ENCODE measurements at regions not wholly inside any gene's neighbourhood (a gene's known extent, or its start where the extent isn't known, plus 50 kb on each side); places are given as distances from the start of the nearest gene placed in this dataset.
A peak's percentile ranks its signal among the peaks of the same experiment; 100 is the strongest.

DNA sequence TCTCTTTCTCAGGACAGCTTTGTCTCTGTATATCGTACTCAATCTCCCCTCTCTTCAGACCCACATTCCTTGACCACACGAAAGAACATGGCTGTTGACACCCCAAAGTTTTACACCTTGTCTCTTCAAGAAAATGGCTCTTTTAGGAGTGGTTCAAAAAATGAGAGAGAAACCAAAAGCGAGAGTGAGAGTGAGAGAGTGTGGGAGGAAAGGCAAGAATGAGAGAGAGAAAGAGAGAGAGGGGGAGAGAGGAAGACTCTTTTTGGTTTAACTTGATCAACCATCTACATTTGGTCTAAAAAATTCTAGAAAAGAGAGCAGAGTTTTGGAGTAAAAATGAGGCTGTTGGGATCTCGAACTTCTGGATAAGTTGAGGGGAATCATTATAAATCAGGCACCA lies 581.8 kb upstream of the WWC1 start:
- no peak for DNase-seq (ENCODE audit: low spot score)

DNA sequence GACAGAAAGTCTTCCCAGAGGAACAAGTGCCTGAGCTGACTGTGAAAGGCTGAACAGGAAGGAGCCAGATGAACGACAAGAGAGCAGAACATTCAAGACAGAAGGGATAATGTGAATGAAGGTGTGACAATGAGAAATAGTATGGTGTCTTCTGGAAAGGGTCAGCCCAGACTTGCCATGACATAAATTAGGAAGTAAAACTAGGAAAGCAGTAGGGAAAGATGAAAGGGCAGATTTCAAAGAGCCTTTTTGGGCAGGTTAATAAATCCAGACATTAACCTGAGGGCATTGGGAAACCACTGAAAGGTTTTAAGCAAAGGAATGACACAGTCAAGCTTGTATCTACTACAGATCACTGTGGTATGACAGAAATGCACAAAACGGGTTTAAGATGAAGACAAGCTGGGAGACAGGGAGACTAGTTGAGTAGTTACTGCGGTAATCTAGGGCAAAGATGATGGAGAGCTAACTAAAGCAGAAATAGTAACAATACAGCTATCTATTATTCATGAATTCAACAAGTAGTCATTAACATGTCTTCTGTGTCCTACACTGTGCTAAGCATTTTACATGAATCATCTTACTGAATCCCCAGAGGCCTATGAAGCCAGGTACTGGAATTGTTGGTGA lies 580.9 kb upstream of the WWC1 start:
- DNase-seq (ENCODE audit: low spot score): no peak

DNA sequence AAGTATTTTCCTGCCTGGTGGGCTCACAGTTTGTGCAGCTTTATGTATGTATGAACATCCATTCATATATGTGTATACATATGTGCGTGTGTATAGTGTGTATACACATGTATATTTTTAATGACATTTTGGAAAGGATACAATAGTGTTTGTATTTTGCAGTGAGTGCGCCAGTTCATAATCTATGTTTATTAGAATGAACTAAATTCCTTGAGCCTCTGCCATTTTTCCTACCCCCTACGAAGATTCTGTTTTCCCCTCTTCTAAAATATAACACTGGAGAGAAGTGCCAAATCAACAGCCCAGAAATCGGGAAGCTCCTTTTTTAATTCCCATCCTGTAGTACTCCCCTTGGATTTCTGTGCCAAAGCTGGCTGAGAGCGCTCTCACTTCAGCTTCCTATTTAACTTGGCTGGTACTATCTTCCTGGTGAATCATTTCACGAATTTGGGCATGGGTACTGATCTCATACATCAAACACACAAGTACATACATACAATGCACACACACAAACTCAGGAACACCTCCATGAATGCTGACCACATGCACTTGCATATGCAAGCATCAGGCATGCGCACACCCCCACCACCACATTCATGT lies 578.4 kb upstream of the WWC1 start:
- no peak for DNase-seq (ENCODE audit: low spot score)

DNA sequence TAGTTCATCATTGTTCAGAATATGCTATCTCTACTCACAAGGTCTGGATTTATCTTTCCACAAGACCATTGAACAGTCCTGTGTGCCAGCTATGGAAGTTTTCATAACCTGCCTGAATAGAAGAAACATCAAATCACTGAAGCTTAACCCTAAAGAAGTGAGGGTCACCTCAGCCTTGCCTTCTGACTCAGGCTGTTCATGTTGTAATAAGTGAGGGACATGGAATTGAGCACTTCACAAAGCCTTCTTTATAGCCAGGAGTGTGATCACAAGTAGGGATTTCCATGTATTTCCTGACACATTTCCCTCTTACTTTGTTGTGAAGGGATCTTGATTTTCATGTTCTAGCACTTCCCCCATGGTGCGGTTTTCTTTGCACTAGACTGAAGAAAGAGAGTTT lies 577.5 kb upstream of the WWC1 start:
- DNase-seq (ENCODE audit: low spot score): no peak

DNA sequence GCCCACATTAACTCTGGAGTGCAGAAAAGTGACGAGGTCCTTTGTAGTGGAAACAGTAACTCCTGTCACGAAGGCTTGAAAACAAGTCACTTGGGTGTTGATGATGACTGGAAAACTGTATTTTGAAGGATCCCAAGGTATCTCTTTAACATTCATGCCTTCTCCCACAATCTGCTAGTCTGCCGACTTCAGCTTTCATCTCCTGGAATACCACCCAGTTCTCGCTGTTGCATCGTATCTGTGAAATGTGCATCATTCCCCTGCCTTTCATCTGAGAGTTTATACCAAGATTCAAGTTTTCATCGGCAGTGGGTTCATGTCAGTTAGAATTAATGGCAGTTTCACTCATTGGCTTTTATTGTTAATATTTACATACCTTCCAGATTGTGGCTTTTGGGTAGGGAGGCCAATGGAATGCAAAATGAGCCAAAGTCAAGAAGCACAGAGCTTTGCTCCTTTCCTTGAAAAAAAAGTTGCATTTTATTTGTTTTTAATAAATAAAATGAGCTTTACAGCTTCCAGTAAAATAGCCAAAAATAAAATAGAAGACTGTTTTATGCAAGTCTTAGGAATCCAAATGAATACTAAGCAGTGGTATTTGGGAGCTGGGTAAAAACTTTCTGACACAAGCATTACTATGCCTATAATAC lies 575.2 kb upstream of the WWC1 start:
- DNase-seq (ENCODE audit: low spot score): no peak

DNA sequence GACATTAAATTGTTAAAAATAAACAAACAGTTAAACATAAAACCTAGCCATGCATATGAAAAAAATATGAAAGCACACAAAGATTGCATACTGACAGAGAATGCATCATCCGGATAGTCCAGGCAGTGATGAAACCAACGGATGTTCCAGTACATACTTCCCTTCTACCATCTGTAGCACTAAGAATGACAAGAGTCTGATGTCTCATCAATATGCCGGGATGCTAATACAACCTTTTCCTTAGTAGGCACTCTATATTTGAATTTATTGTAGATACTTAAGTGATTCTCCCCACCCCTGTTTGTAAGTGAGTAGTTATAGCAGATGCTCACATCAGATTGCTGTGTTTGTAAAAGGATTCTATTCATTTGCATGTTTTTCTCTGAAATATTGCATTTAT lies 571.2 kb upstream of the WWC1 start:
- no peak for DNase-seq (ENCODE audit: low spot score)

DNA sequence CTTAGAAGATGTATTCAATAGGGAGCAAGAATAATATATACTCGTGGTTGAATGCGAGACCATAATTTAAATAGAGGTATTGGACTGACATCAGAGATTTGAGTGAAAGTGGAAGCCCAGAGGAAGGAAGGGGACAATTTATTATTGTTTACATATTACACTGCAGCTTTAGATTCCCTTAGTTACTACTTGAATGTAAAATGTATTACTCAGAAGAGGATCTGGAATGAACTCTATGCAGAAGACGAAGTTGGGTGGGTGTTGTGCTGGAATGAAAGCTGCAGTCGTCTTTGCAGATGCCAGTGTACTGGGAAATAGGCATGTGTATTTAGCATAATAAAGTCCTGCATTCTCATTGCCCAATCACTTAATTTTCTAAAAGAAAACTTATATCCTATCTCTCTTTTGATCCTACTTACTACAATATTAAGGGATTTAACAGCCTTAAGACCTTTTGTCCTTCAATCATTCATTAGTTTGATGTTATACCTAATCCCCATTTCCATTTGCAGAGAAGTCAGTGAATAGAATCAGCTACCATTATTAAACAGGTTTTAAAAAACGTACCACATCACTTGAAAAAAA lies 570.7 kb upstream of the WWC1 start:
- no peak for DNase-seq (ENCODE audit: low spot score)

DNA sequence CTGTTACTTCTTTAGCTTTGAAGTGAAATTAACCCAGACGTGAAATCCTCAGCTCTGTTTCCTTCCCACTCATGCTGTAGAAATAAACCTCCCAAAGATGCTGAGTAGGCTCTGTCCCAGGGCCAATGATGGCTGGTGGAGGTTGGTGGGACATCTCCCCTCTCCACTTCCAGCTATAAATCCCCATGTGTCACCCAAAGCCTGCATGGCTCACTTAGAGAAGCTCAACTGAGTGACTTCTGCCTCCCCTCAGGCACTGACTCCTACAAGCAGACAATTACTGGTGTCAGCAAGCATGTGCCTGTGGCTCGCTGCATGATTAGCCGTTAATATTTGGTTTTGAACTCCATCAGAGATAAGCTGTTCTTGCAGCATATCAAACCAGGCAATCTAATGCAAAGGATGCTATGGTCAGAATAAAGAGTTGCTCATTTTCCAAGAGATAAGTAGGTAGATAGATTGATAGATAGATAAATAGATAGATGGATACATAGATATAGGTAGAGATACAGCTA lies 569.5 kb upstream of the WWC1 start:
- no peak for DNase-seq (ENCODE audit: low spot score)

DNA sequence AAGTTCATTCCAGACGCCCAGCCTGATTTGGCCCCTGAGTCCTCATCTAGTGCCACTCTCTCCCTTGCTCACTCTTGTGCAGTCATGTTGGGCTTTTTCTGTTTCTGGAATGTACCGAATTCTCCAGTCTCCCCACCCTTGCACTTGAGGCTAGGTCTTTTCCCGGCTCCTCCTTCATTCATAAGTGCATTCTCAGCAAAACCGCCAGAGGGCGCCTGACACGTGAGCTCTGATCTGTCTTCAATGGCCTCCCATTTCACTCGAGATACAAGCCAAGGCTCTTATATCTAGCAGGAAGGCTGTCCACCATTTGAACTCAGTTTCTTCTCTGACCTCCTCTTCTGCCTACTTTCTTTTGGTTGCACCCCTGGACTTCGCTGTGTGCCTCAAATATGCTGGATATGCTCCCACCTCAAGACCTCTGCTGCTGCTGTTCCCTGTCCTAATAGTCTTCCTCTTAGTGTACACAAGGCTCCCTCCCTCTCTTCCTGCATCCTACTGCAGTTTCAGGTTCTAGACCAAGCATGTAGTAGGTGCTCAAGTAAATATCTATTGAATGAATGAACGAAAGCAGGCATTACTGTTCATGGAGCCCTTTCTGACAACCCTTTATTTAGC lies 568.1 kb upstream of the WWC1 start:
- peak; percentile 77 for DNase-seq (ENCODE audit: low spot score)

DNA sequence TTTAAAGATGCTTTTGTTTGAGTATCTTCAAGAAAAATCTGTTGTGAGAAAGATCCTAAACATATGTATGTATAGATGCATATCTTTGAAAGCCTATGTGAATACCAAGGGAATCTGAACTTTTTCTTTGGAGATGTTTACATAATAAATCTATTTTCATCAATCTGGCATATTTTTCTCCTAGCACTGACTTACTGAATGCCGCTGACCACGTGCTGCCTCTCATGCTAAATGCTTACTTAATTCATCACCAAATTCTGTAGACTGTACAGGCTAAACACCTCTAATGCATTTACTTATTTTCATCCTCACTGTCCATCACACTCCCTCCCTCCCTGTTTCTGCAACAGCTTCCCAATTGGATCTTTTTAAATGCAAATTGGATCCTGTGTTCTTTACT lies 566.2 kb upstream of the WWC1 start:
- no peak for DNase-seq (ENCODE audit: low spot score)

DNA sequence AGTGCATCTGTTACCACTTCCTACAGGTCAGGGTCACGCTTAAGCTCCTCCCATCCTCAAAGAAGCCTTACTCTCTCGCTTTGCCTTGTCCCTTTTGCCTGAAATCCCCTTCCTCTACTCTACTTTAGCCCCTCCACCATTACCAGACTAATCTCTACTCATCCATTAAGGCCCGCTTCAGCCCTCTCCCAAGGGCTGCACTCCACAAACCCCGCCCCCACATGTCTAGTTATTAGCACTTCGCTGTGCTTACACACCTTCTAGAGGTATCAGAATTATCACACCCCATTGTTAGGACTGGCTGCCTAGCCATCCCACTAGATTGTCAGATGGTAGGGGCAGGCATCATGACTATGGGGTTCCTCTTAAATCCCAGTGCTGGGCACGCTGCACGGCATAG lies 565.7 kb upstream of the WWC1 start:
- no peak for DNase-seq (ENCODE audit: low spot score)

DNA sequence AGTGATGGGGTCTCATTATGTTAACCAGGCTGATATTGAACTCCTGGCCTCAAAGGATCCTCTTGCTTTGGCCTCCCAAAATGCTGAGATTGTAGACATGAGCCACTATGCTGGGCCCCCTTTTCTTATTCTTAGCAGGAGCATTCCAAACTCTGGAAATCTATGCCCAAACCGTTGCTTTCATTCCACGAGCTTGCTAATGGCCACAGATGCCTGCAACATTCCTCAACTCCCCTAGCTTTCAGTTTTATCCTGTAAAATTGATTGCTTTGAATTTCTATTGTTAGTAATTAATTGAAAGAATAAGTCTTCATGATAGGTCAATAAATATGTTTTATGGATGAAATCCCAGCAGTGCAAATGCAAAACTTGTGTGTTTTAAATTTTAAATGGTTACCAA lies 564.8 kb upstream of the WWC1 start:
- DNase-seq (ENCODE audit: low spot score): no peak

DNA sequence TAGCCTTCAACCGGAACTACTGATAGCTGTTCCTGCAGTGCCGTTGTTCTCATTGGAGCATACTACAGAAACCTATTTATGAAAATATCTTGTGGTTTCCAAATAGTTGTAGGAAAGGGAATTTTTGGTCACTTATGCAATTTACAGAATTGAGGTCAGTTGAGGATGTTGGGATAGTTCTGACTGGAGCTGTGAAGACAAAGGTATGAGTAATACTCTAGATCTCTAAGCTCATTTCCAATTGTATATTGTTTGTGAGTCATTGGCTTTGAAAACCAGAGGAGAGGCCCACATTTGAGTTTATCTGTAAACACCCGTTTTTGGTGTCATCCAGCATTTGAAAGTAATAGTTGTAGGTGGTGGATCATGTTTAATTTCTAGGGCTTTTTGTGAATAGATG lies 561.3 kb upstream of the WWC1 start:
- DNase-seq (ENCODE audit: low spot score): no peak

DNA sequence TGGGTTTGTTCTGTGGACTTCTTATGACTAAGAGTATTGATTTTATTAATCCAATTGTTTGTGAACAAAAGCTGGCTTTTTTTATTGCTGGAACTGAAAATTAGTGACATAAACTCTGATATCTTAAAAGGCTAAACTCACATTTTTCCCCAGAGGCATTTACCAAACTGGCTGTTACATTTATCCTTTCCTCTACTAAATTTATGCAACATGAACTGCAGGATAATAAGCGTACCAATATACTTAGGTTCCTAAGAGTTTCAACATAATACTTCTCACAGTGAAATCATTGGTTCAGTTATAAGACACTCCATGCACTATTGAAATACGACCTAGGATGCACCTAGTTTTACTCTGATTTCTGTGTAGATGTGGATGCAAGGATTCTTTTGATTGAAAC lies 560.8 kb upstream of the WWC1 start:
- DNase-seq (ENCODE audit: low spot score): no peak

DNA sequence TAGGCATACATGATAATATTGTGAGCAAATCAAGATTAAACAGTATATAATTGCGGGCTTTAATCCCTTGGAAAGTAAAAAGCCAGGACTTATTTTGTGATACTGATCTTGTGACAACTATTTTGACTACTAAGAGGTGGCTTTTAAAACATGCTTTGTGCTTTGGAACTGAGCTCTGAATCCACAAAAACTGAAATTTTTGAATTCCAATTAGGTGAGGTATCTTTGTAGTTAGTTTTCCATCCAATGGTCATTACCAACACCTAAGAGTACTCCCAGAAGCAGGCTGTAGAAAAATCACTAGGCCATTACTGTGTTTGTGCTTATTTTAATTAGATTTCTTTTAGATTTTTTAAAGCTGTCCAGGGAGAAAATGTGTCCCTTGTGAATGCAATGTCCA lies 559.5 kb upstream of the WWC1 start:
- DNase-seq (ENCODE audit: low spot score): no peak

DNA sequence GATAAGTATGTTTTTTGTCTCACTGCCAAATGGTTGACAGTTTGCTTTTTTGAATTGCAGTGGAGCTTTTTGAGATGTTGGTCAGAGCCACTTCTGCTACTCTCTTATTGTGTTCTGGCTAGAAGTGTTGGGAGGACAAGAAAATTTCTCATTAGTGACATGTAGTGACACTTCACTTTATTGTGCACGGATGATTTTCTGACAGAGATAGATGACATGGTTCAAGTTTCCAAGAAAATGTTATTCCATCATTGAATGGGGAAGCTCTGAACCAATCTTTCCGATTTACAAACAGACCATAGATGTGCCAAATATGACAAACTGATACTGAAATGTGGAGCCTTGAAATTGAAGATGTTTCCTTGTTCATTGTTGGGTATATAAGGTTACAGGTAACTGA lies 558.9 kb upstream of the WWC1 start:
- DNase-seq (ENCODE audit: low spot score): no peak

DNA sequence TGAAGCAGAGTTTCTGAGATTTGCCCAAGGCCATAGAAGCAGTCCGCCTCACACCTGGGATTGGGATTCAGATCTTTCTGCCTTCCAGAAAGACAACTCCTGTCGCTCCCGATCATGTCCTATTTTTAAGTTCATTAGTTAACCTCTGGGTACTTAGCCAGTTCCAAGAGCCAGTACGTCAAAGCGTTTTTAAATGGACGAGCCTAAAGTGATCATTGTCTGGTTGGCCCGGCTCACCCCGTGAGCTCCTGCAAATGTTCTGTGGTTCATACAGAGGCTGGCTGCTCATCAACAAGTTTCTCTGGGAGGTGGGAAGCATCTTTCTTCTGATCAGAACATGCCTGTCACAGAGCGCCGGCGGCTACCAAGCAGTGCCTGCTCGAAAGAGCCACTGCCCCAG lies 554.5 kb upstream of the WWC1 start:
- no peak for DNase-seq (ENCODE audit: low spot score)

DNA sequence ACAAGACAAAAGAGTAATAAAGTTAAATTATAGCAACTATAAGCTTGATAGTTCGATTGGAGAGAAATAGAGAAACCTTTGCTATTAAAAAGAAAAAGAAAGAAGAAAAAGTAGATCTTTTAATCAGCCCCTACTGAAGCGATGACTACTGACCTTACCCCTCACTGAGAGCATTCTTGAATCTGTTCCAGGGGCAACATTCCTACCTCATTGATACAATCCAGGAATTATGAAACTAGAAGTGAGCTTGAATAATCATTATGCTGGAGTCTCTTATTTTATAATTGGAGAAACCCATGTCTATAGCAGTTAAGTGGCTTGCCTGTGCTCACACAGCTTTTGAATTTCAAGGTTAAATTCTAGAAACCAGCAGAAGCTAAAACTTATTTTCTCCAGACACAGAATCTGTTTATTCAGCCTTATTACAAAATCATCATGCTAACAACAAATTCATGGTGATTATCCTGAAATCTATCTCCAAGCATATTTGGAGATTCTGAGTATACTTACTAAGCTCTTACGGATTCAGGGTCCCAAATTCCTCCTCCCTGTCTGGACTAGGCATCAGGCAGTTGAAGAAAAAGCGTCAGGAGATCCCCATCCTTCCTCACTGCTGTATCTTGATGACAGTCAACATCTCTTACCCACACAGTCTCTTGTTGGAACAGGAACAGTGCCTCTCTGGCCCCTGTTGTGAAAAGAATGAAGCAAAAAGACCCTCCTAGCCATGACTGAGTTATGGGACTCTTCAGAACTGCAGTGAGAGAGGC lies 547.6 kb upstream of the WWC1 start:
- DNase-seq (ENCODE audit: low spot score): peak; percentile 27

DNA sequence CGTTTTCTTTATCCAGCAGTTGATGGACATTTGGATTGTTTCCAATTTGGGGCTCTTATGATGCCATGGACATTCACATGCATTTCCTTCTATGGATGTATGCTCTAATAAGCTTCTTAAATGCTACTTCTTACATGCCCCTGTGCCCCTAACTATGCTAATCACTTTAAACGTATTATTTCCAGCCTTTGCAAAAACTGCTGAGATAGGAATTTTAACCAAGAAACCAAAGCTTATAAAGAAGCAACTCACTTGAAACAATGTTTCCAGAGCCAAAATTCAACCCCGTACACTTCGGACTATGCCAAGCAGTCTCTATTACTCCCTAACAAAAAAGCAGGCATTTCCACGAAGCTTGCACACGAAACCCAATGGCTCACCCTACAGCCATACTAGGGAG lies 545.6 kb upstream of the WWC1 start:
- DNase-seq (ENCODE audit: low spot score): no peak

DNA sequence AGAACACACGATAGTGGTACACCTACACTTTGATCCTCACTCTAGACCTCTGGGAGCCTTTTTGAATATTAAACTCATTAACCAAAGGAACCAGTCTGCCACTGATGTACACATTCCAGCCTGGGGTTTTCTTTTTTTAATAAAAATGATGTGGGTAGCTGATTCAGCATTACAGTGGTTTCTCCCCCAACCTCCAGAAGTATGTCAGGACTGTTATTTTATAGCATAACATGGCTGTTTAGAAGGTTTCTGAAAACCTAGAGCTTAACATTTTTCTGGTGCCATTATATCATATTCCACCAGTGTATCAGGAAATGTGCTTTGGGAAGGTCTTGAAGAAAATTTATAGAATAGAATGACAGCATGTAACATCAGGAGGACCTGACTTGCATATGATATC lies 540.9 kb upstream of the WWC1 start:
- DNase-seq (ENCODE audit: low spot score): no peak

DNA sequence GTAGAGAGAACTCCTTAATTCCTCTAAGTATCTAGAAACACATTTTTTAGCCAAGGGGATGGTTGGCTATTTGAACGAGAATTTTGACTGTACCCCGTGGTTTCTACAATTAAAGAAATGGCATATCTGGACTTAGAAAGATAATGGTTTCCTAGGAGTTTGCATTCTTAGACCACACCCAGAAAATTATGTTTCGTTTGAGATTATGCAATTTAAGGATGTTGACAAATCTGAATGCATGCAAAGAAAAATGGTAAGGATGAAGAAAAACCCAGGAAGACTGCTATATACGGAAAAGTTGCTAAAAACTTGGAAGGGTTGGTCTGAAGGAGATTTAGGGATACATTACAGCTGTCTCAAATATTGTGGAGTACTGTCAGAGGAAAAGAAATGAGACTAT lies 538.5 kb upstream of the WWC1 start:
- no peak for DNase-seq (ENCODE audit: low spot score)
